ENCODE measurements at regions not wholly inside any gene's neighbourhood (a gene's known extent, or its start where the extent isn't known, plus 50 kb on each side); places are given as distances from the start of the nearest gene placed in this dataset.
"Not testable (repeated sequence)": the region's sequence is repeated elsewhere in the genome, so short reads cannot be mapped to it uniquely, and the experiment has no call there.

DNA sequence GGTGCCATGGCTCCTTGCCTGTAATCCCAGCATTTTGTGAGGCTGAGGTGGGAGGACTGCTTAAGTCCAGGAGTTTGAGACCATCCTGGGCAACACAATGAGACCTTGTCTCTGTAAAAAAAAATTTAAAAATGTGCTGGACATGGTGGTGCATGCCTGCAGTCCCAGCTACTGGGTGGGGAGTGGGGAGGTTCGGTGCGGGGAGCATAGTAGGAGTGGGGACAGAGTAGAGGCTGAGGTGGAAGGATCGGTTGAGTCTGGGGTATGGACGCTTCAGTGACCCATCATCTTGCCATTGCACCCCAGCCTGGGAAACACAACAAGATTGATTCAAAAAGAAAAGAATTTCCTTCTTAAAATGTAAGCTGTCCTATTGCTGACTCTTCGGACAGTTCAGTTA, 1490.0 kb upstream of the GBE1 start:
- DNase-seq = no peak

- DNase-seq = no peak
Measured at GRCh38 chr3:83250613-83251012, 1489.2 kb upstream of the GBE1 start.

DNA sequence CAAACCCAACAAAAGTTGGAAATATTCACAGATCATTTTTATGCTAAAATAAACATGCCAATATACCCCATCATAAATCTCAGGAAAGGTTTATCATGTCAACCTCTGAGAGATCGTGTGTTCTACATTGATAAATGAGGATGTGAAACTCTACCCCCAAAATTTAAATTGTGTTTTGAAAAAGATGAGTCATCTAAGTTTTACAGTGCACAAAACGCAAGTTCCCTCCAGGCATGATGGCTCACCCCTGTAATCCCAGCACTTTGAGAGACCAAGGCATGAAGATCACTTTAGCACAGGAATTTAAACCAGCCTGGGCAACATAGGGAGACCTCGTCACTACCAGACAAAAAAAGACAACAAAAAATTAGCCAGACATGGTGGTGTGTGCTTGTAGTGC, 1487.0 kb upstream of the GBE1 start:
- DNase-seq = no peak

- DNase-seq = no peak
Measured at GRCh38 chr3:83235180-83235814, 1473.9 kb upstream of the GBE1 start.

DNA sequence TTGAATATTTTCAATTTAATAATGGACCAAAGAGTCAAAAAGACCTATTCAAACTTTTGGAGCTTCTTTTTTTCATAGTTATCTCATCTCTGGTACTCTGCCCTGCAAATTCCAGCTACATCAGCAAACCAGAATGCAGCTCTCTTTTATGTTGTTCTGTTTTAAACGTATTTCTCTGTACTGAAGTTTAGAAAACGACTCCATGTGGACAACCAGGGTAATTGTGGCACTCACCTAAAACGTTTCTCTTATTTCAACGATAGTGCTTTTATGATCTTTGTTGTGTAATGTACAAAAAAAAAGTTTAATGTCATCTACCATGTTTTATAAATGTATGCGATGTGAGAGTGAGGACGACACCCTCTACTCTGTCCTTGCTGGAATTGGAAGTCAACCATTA, 1472.3 kb upstream of the GBE1 start:
- no peak for DNase-seq

- no peak for DNase-seq
Measured at GRCh38 chr3:83230841-83231240, 1469.4 kb upstream of the GBE1 start.

GRCh38 chr3:83230376-83230775, 1468.9 kb upstream of the GBE1 start:
- DNase-seq = no peak

DNA sequence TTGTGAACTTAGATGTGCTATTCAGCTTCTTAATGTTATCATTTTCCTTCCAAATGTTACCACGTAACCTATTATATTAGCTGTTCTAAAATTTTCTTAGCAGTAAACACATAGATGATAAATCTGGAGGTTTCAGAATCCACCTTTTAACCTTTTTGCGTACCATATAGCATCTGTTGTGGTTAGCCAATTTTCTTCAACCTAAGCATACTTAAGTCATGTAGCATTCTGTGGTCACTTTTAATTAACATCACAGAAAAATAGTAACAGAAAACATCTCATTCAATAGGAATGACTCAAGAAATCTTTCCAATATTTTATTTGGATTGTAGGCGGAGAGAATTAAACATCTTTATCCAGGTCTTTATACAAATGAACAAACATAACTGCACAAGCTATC, 1465.3 kb upstream of the GBE1 start:
- no peak for DNase-seq

DNA sequence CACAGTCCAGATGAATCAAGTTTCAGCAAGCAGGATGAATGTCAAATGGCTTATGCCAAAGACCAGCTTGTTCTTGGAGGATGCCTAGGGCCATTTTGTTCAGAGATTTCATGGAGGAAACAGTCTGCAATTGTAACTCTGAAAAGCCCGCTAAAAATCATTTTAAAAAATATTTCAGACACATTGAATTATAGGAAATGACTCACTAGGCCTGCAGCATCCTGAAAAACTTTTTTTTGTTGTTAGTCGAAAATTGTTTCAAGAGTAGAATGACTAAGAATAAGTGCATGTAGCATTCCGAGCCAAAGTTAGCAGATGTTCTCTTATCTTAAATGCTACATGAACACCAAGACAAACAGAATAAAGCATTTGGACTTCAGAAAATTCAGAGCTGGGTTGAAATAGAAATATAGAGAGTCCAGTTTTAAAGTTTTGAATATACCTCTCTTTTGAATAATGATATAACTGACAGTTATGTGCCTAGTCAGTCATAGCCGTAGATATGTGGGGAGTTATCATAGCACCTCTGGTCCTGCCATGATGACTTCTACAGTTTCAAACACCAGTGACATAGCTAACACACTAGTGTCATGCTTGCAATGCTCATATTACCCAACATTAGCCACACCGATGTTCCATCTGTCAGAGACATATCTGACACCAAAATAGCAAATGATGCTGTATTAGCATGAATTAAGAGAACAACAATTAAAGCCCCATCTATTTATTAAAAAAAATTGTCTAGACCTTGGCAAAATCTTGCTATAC, 1462.8 kb upstream of the GBE1 start:
- no peak for DNase-seq

- DNase-seq = no peak
Measured at GRCh38 chr3:83218383-83219200, 1457.1 kb upstream of the GBE1 start.

DNA sequence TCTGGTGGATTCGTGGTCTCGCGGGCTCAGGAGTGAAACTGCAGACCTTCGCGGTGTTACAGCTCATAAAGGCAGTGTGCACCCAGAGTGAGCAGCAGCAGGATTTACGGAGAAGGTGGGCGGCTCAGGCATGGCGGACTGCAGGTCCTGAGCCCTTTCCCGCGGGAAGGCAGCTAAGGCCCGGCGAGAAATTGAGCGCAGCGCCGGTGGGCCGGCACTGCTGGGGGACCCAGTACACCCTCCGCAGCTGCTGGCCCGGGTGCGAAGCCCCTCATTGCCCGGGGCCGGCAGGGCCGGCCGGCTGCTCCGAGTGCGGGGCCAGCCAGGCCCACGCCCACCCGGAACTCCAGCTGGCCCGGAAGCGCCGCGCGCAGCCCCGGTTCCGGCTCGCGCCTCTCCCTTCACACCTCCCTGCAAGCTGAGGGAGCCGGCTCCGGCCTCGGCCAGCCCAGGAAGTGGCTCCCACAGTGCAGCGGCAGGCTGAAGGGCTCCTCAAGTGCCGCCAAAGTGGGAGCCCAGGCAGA, 1456.2 kb upstream of the GBE1 start:
- DNase-seq = not testable (repeated sequence)

GRCh38 chr3:83216919-83217594, 1455.6 kb upstream of the GBE1 start:
- no peak for DNase-seq

- DNase-seq = no peak
Measured at GRCh38 chr3:83195243-83195642, 1433.8 kb upstream of the GBE1 start.

DNA sequence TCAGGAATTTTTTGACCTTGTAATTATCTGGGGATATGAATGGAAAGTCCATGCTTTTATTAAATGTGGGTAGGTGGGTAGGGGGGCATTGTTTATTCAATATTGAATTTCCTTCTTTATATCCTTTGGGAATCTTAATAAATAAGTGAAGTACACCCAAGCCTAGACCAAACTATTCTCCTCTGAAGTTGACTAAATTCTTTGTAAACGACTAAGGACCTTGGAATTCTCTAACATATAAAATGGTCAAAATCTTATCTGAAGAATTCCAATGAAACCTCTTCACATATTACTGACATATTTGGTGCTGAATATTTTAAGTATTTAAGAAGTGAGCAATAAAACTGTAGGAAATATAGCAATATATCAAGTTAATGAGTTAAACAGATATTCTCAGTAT, 1432.1 kb upstream of the GBE1 start:
- DNase-seq = no peak

DNA sequence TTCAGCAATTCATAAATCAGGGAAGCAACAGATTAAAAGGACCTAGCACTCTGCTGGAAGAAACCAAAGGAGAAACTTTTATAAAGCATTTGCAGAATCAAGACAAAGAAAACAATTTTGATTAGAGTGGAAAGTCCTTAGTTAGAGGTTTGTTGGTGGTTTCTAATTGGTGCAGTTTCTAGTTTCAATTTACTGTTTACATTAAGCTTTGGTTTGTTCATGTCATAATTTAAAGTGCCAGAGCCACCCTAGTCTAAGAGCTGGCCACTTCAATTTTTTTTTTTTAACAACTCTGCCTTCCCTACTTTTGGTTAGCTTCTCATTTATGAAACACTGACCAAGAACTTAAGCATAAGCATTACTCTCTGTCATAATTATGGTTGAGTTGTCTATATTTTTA, 1428.2 kb upstream of the GBE1 start:
- peak in 1 of 3 experiments; percentile 4 for DNase-seq

DNA sequence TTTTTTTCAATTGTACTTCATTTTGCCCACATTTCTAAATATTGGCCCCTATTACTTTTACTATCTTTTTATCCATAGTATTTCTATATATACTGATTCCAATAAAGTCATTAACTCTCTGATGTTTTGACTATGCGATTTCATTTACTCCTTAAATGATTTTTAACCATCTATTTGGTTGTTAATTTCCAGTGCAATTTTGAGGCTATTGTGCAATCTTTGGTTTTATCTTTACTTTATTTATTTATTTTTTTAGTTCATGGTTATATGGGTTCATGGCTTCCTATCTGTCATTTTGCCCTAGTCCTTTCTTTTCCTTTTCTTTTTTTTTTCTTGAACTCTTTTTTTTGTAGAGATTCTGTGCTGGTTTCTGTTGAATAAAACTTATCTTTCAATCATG, 1408.0 kb upstream of the GBE1 start:
- no peak for DNase-seq

DNA sequence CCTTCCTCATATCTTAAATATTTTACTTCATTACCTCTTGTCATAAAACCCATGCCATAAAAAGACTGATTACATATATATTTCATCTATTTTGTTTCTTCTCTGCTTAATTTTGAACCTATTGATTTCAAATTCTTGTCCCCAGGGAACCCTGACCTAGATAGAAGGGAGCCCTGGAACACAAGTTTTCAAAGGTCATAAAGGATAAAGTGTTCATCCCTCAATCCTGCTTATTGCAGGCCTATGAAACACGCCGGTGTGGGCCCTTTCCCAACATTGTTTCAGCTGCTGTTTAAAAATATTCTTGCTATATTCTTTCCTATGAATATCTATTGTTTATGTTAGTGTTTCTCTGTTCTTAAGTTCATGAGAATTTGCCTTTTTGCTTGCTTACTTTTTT, 1389.5 kb upstream of the GBE1 start:
- DNase-seq = no peak

- peak in 1 of 3 experiments; percentile 0 for DNase-seq
Measured at GRCh38 chr3:83140983-83141382, 1379.5 kb upstream of the GBE1 start.

DNA sequence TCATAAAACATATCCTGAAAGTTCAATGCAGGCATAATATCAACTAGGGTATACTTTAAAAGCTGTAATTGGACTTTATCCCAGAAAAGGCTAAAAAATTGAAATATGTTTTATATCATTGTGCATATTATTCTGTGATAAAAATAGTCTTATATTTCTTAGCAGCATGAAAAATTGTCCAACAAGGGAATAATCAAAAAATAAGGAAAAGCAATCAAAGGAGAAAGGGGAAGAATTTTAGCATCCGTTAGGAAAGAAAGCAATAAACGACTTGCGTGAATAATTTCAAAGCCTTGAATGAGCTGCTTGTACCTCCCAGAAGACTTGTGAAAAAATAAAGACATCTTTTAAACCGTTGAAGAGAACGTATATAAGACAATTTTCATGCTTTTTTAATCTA, 1369.8 kb upstream of the GBE1 start:
- no peak for DNase-seq

DNA sequence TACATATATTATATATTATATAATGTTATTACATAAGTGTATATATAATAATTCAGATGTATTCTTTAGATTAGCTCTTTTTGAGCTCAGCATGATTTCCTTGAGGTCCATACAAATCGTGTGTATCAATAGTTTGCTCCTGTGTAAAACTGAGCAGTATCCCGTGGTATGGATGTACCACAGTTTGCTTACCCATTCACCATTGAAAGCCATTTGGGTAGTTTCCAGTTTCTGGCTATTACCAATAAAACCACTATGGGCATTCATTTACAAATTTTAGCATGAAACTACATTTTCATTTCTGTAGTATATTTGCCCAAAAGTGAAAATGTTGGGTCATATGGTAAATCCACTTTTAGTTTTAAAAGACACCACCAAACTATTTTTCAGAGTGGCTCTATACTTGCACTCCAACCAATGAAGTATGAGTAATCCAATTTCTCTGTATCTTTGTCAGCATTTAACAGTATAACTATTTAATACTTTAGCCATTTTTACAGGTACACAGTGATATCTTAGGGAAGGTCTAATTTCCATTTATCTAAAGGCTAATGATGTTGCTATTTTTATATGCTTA, 1361.4 kb upstream of the GBE1 start:
- no peak for DNase-seq

- DNase-seq = no peak
Measured at GRCh38 chr3:83093222-83093572, 1331.8 kb upstream of the GBE1 start.

DNA sequence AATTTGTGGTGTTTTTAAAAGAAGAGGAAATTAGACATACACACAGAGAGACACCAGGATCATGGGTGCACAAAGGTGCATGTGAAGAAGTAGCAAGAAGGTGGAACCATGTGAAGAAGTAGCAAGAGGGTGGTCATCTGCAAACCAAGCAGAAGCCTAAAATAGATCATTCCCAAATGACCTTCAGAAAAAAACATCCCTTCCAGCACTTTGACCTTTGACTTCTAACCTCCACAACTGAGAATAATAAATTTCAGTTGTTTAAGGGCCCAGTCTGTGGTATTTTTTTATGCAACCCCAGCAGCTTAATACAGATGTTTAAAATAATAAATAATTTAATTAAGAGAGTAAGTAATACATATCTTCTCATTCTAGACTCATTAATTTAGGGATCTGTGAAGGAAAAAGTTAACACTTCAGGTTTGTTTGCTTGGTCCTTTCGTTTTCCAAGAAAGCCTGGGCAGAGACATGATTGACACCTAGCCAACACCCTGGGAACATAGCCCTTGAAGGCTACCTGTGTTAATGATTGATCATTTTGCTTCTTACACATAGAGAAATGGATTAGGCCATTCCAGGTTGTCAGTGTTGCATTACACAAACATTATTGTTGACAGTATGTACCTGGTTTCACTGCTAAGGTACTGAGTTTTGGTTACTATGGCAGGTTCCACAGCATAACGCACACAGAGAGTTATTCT, 1331.2 kb upstream of the GBE1 start:
- no peak for DNase-seq
